GM23338 (cell line): ENCODE measurements at regions not wholly inside any gene's neighbourhood (a gene's known extent, or its start where the extent isn't known, plus 50 kb on each side); places are given as distances from the start of the nearest gene placed in this dataset.

Source experiments
- ATAC-seq: fragments of 200-7000 bp; cut with Tn5 transposase; 3 replicates; pipeline ENCODE4 v1.9.1; 2020
- DNase-seq: peaks from one replicate; pipeline ENCODE4 v3.0.0-alpha.2; 2015; ENCODE audit warnings: low spot score
- H2AFZ ChIP-seq: fragments of 200-600 bp; sonication (generic); 2 replicates; pipeline ENCODE4 v1.8.0; 2016; ENCODE audit warnings: antibody characterized with exemption, mild to moderate bottlenecking, moderate library complexity
- H3F3A ChIP-seq: fragments of 200-600 bp; sonication (generic); replicated peaks from 2 replicates; pipeline ENCODE4 v1.8.0; 2017; ENCODE audit warnings: antibody characterized with exemption, mixed run types, low read depth
- H3K27ac ChIP-seq: fragments of 200-600 bp; sonication (generic); 2 replicates; pipeline ENCODE4 v1.6.1; 2016; ENCODE audit warnings: low read depth
- H3K27me3 ChIP-seq: fragments of 200-600 bp; sonication (generic); 2 replicates; pipeline ENCODE4 v1.8.0; 2016; ENCODE audit warnings: mild to moderate bottlenecking, mixed run types, moderate library complexity; ENCODE audit not compliant: insufficient read depth
- H3K36me3 ChIP-seq: fragments of 200-600 bp; sonication (generic); 2 replicates; pipeline ENCODE4 v1.8.0; 2016; ENCODE audit warnings: mild to moderate bottlenecking; ENCODE audit not compliant: insufficient read depth
- H3K4me1 ChIP-seq: fragments of 200-600 bp; sonication (generic); 2 replicates; pipeline ENCODE4 v1.8.0; 2016; ENCODE audit warnings: mild to moderate bottlenecking, moderate library complexity; ENCODE audit not compliant: insufficient read depth
- H3K4me2 ChIP-seq: fragments of 200-600 bp; sonication (generic); 2 replicates; pipeline ENCODE4 v1.7.1; 2017; ENCODE audit warnings: mixed run types
- H3K4me3 ChIP-seq: fragments of 200-600 bp; sonication (generic); 2 replicates; pipeline ENCODE4 v1.6.1; 2016; ENCODE audit warnings: mixed run types
- H3K79me2 ChIP-seq: fragments of 200-600 bp; sonication (generic); replicated peaks from 2 replicates; pipeline ENCODE4 v1.8.0; 2017; ENCODE audit warnings: mild to moderate bottlenecking; ENCODE audit not compliant: insufficient read depth
- H3K9me2 ChIP-seq: fragments of 200-600 bp; sonication (generic); 2 replicates; pipeline ENCODE4 v1.8.0; 2017; ENCODE audit not compliant: insufficient read depth
- H4K20me1 ChIP-seq: fragments of 200-600 bp; sonication (generic); replicated peaks from 2 replicates; pipeline ENCODE4 v1.8.0; 2017; ENCODE audit warnings: mild to moderate bottlenecking; ENCODE audit not compliant: insufficient read depth
- H3K27ac Mint-ChIP-seq: 2 replicates; pipeline ENCODE4 v1.8.0; 2020; ENCODE audit warnings: inconsistent platforms, mild to moderate bottlenecking, moderate library complexity, mixed read lengths
- H3K27me3 Mint-ChIP-seq: 3 replicates; pipeline ENCODE4 v1.8.0; 2022; ENCODE audit warnings: low read depth, mild to moderate bottlenecking, moderate library complexity, mixed read lengths, inconsistent platforms; ENCODE audit not compliant: insufficient read depth, poor library complexity
- H3K36me3 Mint-ChIP-seq: 3 replicates; pipeline ENCODE4 v1.8.0; 2021; ENCODE audit warnings: low read depth, mild to moderate bottlenecking, inconsistent platforms, moderate library complexity, mixed read lengths
- H3K4me1 Mint-ChIP-seq: 3 replicates; pipeline ENCODE4 v1.8.0; 2020; ENCODE audit warnings: mild to moderate bottlenecking, inconsistent platforms, mixed read lengths
- H3K4me3 Mint-ChIP-seq: 3 replicates; pipeline ENCODE4 v1.8.0; 2021; ENCODE audit warnings: moderate library complexity, mild to moderate bottlenecking, inconsistent platforms, mixed read lengths
- H3K9me3 Mint-ChIP-seq: 3 replicates; pipeline ENCODE4 v1.8.0; 2020; ENCODE audit warnings: moderate library complexity, mild to moderate bottlenecking, inconsistent platforms, mixed read lengths
- CREB1 ChIP-seq: fragments of 250-450 bp; sonication (Bioruptor Pico); IDR thresholded peaks from 2 replicates; pipeline ENCODE4 v1.5.0; 2020; ENCODE audit warnings: low read depth, mild to moderate bottlenecking, moderate library complexity
- EZH2phosphoT487 ChIP-seq: fragments of 200-600 bp; sonication (generic); IDR thresholded peaks from one replicate; pipeline ENCODE4 v1.8.1; 2018; ENCODE audit warnings: antibody characterized with exemption; ENCODE audit not compliant: unreplicated experiment
- JUNB ChIP-seq: IDR thresholded peaks from one replicate; pipeline ENCODE4 v1.6.1; 2016; ENCODE audit warnings: antibody characterized with exemption; ENCODE audit not compliant: unreplicated experiment
- ZNF114 ChIP-seq: fragments of 250-450 bp; sonication (Bioruptor Pico); IDR thresholded peaks from 2 replicates; pipeline ENCODE4 v1.5.0; 2020; ENCODE audit warnings: mild to moderate bottlenecking, moderate library complexity
- ZNF331 ChIP-seq: fragments of 250-450 bp; sonication (Bioruptor Pico); IDR thresholded peaks from 2 replicates; pipeline ENCODE4 v1.5.0; 2020; ENCODE audit warnings: low read depth, mild to moderate bottlenecking, moderate library complexity
- ZNF462 ChIP-seq: fragments of 250-450 bp; sonication (Bioruptor Pico); IDR thresholded peaks from 2 replicates; pipeline ENCODE4 v1.5.0; 2020; ENCODE audit warnings: mild to moderate bottlenecking, moderate library complexity
- TF ChIP-seq, protein P1 (sequence below): IDR thresholded peaks from 2 replicates; pipeline ENCODE4 v1.6.1; 2016; ENCODE audit warnings: antibody characterized with exemption

DNA sequence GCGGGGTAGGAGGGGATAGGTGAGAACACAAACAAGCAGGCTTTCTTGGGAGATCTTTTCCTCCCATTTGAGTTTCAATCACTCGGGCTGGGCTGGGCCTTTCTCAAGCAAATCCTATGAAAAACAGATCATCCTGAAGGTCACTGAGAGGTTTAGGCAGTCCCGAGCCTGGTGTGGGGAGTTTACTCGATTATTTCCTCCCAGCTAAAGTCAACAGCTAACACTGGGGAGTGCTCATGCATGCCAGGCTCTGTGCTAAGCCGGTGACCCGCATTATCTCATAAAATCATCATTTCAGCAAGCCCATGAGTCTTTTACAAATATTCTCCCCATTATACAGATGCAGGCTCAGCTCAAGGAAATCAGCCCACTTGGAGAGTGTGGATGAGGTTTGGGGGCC is 85.0 kb upstream of the PAX2 start:
- no peak overlapping the region for H3K27ac ChIP-seq
- no peak overlapping the region for H2AFZ ChIP-seq
- H3K4me2 ChIP-seq, result peak overlapping the region; percentile 79; the same call in 1 of the 2 replicates
- no peaks in the 10 kb centered on the region; the same call in 1 of the 2 replicates for H4K20me1 ChIP-seq
- H3K79me2 ChIP-seq, result no peaks in the 10 kb centered on the region
- H3K36me3 ChIP-seq, result no peaks in the 10 kb centered on the region
- peaks cover 91% of the 10 kb centered on the region for H3K27me3 ChIP-seq
- H3K36me3 Mint-ChIP-seq, result no peaks in the 10 kb centered on the region
- no peak overlapping the region for H3K27ac Mint-ChIP-seq
- ATAC-seq, result no peak
- peak overlapping the region; percentile 51 for H3K4me3 ChIP-seq
- peaks cover 30% of the 10 kb centered on the region for H3K4me1 Mint-ChIP-seq
- TF ChIP-seq ZNF331 (no peak), ZNF462 (CRISPR knock-in tag) (no peak), EZH2phosphoT487 (no peak), JUNB (no peak), ZNF114 (CRISPR knock-in tag) (no peak), CREB1 (no peak)
- TF ChIP-seq, protein P1, sequence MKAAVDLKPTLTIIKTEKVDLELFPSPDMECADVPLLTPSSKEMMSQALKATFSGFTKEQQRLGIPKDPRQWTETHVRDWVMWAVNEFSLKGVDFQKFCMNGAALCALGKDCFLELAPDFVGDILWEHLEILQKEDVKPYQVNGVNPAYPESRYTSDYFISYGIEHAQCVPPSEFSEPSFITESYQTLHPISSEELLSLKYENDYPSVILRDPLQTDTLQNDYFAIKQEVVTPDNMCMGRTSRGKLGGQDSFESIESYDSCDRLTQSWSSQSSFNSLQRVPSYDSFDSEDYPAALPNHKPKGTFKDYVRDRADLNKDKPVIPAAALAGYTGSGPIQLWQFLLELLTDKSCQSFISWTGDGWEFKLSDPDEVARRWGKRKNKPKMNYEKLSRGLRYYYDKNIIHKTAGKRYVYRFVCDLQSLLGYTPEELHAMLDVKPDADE, result no peak
- H3K4me3 Mint-ChIP-seq, result no peak overlapping the region
- DNase-seq, result no peak
- H3K9me3 Mint-ChIP-seq, result no peaks in the 10 kb centered on the region; the same call in 2 of the 3 replicates
- H3K4me1 ChIP-seq, result peaks cover 21% of the 10 kb centered on the region
- peaks cover 51% of the 10 kb centered on the region for H3K27me3 Mint-ChIP-seq
- H3K9me2 ChIP-seq, result no peaks in the 10 kb centered on the region
- no peaks in the 10 kb centered on the region for H3F3A ChIP-seq
